HG02840 (cell line): ENCODE measurements at regions not wholly inside any gene's neighbourhood (a gene's known extent, or its start where the extent isn't known, plus 50 kb on each side); places are given as distances from the start of the nearest gene placed in this dataset.

Experiments
- ATAC-seq: cut with Tn5 transposase; IDR thresholded peaks from one replicate; pipeline ENCODE4 v1.9.1; 2021; ENCODE audit warnings: mild to moderate bottlenecking, moderate library complexity, moderate number of reproducible peaks; ENCODE audit not compliant: unreplicated experiment, low FRiP score

DNA sequence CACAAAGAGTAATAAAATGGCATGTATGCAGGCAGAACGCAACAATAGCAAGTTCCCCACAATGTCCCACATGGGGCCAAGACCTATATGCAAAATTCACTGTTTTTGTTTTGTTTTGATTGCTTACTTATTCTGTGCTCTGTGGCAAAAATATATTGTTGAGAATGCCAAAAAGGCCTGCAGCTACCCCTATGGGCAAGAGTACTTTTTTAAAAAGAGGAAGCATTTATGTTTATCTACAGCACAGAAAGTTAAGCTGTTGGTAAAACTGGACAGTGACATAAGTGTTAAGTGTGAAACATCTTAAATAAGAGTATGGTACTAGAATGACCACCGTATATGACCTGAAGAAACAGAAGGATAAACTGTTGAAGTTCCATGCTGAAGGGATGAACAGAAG is 301.9 kb upstream of the ZC3H12C start:
- ATAC-seq = no peak

DNA sequence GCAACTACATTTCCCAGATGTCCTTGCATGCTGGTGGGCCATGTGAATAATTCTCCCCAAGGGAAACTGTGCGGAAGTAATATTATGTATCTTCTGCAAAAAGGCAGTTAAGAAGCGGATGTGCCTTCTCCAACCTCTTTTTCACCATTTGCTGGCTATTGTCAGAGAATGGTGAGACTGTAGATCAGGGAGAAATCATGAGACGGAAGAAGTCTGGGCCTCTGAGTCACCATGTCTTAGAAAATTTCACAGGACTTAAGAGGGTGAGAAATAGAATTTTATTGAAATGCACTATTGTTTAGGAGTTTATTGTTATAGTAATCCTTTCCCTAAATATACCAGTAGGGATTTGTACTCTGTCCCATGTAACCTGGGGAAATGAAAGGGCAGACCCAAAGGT is 298.7 kb upstream of the ZC3H12C start:
- ATAC-seq = no peak

DNA sequence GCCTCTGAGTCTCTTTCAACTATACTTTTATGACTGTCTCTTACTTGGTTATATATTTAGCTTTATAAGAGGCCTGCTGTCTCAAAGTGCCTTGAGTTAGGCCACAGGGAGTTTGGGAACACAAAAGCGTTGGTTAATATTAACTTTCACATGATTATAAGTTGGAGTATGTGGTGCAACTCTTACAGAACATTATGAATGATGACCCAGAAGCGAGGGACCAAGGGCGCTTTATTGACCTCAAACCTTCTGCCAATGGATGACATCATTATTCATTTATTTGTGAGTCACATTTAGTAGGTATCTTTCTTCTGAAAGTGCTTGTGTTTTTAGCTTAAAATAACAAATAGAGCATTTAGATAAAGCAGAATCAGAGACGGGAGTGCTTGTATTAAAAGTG is 298.0 kb upstream of the ZC3H12C start:
- no peak for ATAC-seq

- ATAC-seq = no peak
Observed at GRCh38 chr11:109796253-109796652, 296.9 kb upstream of the ZC3H12C start.

DNA sequence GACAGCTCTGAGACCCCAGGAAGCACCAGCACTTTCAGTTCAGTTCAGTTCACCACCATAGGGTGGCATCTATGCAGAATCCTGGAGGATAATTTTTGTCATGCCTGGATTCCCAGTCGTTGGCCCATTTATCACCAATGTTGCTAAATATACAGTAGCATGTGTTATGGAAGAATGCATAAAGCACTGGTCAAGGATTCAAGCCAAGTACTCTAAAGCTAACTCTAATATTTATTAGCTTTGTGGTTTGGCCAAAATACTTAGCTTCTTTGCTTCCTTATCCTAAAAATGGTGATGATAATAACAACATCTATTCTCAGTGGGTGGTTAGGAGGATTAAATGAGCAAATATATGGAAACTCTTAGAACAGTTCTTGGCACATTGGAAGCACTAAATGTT is 294.7 kb upstream of the ZC3H12C start:
- no peak for ATAC-seq

DNA sequence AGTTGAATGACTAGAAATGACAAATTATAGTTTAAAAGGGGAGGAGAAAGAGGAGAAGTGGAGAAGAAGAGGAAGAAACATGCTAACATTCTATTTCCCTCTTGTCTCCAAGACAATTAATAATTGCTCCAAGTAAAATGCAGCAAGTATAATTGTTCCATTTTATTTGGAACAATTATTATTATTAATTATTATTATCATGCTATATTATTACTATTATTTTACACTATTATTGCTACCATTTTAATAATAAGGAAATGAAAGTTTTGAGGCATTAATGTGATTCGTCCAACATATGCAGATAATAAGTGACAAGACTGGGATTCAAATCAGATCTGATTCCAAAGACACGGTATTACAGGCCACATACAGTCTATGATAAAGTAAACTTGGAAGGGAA is 293.6 kb upstream of the ZC3H12C start:
- ATAC-seq = no peak

DNA sequence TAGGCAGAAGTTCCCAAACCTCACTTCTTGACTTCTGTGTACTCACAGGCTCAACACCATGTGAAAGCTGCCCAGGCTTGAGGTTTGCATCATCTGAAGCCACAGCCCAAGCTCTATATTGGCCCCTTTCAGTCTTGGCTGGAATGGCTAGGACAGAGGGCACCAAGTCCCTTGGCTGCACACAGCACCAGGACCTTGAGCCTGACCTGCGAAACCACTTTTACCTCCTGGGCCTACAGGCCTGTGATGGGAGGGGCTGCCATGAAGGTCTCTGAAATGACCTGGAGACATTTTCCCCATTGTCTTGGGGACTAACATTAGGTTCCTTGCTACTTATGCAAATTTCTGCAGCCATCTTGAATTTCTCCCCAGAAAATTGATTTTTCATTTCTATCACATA is 288.3 kb upstream of the ZC3H12C start:
- ATAC-seq = no peak

GRCh38 chr11:109806205-109806604 is 287.0 kb upstream of the ZC3H12C start:
- no peak for ATAC-seq

DNA sequence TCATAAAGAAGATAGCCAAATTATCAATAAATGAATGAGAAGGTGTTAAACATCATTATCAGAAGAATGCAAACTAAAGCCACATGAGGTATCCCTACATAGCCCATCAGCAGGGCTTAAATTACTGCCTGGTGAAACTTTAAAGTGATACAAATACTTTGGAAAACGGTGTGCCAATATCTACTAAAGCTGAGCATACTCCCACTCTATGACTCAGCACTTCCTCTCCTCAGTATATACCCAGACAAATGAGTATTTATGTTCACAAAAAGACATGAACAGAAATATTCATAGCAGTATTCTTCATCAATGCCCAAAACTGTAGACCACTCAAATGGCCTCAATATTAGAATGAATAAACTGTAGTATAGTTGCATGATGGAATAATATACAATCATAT is 284.6 kb upstream of the ZC3H12C start:
- ATAC-seq = no peak

DNA sequence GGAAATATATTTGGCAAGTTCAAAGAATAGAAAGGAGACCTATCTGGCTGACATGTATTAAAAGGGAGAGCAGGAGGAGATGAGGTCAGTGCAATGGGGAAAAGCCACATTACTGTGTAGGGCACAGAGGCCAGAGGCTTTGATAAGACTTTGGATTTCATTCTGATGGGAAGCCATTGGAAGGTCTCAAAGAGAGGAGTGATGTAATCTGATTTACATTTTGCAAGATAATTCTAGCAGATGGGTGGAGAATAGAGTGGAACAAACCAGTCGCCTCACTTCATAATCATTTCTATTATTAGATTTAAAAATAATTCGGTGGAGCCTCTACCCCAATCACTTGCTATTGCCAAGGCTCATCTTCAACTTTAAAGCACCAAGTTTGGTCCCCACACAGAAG is 278.4 kb upstream of the ZC3H12C start:
- no peak for ATAC-seq

GRCh38 chr11:109815500-109816150 is 277.6 kb upstream of the ZC3H12C start:
- no peak for ATAC-seq

DNA sequence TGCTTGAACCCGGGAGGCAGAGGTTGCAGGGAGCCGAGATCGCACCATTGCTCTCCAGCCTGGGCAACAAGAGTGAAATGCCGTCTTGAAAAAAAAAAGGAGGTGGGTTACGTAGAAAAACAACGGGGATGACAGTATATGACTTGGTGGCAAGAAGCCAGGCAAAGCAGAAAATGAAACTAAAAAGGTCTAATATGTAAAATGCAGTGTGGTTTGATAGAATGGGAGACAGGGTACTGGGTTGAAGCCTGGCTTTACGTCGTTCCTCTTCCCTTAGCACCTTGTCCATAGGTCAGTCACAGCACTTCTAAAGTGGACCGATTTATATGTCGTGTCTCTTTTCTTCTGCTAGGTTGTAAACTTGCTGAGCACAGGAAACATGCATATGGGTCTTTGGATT is 274.9 kb upstream of the ZC3H12C start:
- no peak for ATAC-seq

DNA sequence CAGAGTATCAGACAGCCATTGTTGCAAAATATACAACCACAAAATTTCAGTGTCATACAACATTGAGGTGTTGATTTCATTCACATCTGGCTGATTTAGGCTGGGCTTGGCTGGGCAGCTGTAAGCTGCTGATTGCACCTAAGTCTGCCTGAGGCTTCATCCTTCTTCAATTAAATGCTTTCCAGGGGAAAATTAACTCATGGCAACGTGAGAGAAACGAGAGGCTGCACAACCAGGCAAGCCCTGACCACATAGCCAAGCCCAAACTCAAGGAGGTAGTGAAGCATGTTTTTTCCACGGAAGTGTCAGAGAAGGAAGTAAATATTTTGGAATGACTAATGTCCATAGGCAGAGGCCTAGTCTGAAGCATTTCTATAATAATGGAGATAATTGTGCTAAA is 273.8 kb upstream of the ZC3H12C start:
- no peak for ATAC-seq

- ATAC-seq = no peak
Observed at GRCh38 chr11:109821511-109821910, 271.7 kb upstream of the ZC3H12C start.

DNA sequence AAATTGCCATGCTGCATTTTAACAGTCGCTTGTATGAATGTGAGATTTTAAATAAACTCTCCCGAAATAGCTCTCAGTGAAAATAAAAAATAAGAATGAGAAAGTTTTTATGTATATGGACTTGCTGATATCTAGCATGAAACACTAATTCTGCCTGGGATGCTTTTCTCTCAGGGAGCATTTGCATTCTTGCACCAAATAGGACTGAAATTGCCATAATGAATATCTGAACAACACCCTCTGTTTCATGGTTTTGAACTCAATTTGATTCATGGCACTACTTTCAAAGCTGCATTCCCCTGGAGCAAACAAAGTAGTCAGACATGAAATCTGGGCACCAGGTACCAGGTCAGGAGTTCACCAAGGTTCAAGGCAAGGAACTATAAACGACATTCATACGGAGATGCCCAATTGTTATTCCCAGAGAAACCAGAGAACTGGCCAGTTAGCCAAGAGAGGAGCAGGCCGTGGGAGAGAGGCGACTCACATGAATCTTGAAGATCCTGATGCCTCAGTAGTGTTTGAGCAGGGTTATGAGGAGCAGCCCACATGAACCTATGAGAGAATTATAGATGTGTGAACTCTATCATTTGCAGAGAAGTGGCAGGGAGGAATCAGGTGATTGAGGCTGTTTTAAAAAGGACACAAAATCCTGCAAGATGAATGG is 270.6 kb upstream of the ZC3H12C start:
- ATAC-seq = no peak

DNA sequence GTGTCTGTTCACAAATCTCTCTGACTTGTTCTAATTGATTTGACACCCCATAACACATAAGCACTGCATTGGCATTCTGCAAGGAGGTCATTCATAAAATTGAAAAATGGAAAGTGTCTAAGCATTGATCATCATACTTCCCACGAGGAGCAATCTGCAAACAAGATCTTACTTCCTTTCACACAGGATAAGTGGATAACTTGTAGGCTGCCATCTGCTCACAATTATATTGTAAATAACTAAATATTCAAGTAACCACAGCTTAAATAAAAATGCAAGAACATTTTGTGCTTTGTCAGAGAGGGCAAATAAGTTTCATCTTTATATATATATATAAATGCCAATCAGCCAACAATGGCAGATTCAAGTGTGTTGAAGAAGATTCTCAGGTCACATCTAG is 264.8 kb upstream of the ZC3H12C start:
- no peak for ATAC-seq

GRCh38 chr11:109838026-109838425 is 255.2 kb upstream of the ZC3H12C start:
- no peak for ATAC-seq

- no peak for ATAC-seq
Observed at GRCh38 chr11:109845437-109845836, 247.8 kb upstream of the ZC3H12C start.

DNA sequence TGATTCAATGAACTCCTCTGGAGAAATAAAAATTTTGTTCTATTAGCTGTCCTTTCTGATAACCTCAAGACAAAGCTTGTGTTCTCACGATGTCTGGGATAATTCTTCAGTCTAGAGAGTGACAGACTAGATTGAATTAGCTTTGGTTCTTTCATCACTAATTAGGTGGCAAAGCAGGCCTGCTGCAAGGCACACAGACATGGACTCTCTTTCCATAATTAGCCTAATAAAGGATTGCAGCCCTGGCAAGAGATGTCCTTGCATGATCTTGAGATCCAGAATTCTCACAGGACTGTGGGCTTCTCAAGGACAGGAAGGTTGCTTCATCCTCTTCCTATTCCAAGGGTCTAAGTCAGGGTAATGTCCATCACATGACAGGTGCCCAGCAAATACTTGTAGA is 245.6 kb upstream of the ZC3H12C start:
- ATAC-seq = no peak

DNA sequence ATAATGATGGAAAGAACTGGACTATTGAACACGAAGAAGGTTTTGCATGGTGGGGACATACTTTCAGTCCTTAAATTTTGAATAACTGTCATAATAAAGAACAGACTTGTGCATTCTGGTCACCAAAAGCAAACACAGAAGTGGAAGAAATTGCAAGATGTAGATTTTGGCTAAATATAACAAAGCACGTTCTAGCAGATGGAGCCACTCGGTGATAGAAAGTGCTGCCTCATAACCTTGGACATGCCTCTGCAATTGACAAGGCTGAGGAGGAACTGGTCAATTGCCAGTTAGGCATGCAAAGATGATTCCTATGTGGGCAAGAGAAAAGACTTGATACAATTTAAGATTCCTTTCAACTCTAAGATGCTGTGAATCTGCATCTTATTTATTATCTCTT is 244.1 kb upstream of the ZC3H12C start:
- ATAC-seq = no peak

DNA sequence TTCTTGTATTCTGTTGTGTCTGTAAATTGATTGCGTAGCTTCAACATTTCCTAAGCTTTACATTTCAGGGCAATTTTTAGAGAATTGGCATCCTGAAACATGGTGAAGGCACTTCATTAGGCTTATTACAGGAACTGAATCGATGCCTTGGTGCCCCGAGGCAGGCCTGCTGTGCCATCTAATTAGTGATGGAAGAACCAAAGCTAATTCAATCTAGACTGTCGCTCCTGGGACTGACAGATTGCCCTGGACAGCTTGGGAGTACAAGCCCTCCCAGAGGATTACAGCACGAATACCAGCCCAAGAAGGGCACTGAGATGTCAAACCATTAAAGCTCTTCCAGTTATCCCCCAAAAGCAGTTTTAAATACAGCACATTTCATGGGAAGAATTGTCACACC is 243.2 kb upstream of the ZC3H12C start:
- no peak for ATAC-seq

DNA sequence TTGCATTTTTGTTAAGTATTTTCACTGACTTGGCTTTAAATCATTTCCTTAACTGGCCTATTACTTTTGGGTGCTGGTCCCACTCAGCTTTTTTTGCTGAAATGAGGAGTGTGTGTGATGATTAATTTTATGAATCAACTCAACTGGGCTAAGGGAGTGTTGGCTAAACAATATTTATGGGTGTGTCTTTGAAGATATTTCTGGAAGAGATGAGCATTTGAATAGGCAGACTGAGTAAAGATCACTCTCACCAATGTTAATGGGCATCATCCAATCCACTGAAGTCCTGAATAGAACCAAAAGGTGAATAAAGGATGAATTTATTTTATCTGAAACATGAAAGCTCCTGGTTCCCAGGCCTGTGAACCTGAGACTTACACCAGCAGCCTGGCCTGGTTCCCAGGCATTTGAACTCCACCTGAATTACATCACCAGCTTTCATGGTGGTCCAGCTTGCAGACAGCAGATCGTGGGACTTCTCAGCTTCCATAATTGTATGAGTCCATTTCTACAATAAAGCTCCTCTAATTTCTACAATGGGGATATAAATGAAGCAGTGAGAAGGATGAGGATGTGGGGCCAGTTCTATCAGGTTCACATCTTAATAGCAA is 241.3 kb upstream of the ZC3H12C start:
- no peak for ATAC-seq
